Occipital lobe (tissue), 1 donor: ENCODE measurements at regions not wholly inside any gene's neighbourhood (a gene's known extent, or its start where the extent isn't known, plus 50 kb on each side); places are given as distances from the start of the nearest gene placed in this dataset.

Source experiments
- DNase-seq: peaks from one replicate; lab custom pipeline; 2025; lab: John Stamatoyannopoulos, UW

- no peak for DNase-seq
Observed at GRCh38 chr5:18032744-18033143, 398.5 kb downstream of the TAF11L14 start.

DNA sequence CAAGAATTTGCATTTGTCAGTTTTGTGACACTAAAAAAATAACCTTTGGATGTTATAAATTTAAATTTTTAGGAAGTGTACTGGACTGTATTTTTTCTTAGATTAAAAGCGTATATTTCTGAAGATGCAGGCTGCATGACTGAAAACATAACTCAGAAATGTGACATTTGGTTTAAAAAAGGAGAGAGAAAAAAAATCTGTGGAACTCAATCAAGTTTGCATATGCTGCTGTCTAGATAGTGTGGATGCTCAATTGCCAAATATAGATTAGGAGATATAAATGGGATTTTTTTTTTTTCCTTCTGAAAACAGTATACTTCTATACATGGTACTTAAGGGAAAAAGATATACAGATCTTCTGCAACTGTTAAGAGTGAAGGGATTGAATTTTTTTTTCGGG, 402.3 kb downstream of the TAF11L14 start:
- no peak for DNase-seq

GRCh38 chr5:18037718-18038117, 403.5 kb downstream of the TAF11L14 start:
- DNase-seq, result no peak

DNA sequence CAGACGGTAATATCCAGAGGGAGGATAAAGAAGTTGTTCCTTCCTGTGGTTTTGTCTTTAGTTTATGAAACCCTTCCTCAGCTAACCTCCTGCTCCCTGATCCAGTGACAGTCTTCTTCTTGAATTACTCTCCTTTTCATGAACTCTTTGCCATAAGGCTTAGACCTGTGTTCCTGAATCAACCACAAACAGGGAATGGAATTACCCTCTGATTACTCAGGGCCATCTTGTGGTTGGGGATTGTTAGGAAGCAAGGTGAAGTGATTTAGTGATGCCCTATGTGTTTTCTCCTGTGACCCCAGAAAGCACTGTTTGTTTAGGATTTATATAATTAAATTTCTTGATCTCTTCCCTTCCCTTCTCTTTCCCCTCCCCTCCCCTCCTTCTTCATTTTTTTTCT, 409.1 kb downstream of the TAF11L14 start:
- DNase-seq, result no peak

DNA sequence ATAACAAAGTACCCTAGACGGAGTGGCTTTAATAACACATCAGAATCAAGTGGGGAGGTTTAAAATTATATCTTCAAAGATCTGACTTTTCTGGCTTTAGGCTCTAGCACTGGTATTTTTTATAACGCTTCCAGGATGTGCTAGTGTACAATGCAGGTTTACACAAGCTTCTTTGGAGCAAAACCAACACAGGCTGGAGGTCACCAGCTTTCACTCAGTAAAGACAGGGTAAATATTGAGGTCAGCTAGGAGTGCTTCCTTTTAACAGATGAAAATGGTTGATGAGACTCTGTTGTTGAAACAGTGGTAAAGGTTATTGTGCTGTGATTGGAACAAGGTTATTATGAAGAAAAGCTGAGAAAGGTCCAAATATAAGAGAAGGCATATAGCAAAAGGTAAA, 414.2 kb downstream of the TAF11L14 start:
- DNase-seq, result no peak

DNA sequence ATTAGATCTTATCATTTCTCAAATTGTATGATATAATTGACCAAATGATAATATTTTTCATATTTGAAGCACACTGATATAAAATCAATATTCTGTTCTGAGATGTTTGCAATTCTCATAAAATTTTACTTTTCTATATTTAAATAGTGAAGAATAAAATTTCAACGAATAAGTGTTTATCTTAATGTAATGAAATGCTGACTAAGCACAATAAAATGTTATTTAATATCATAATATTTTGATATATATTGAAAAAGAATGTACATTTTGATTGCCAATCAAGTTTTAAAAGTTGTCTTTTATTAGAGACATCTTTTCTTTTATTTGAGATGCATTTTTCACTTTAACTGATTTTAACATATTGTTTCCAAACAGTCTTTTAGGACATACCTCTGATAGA, 416.1 kb downstream of the TAF11L14 start:
- DNase-seq, result no peak

DNA sequence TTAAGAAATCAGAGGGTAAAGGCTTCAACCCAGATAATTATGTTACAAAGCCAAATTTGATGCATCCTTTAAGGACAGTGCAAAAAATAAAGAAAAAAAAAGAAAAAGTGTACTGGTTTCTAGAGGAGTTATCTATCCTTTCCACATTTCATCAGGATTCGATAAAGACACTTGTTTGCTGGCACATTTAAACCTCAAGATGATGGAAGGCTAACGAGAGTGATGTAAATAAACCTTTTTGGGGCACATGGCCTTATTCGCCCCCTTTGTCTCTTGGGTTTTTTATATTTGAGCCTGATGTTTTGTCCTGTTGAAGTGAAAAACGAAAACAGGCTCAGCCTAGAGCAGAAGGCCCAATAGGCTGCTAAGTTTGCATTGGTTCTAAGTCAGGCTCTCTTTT, 416.5 kb downstream of the TAF11L14 start:
- no peak for DNase-seq

GRCh38 chr5:18051953-18052352, 417.7 kb downstream of the TAF11L14 start:
- DNase-seq, result no peak

DNA sequence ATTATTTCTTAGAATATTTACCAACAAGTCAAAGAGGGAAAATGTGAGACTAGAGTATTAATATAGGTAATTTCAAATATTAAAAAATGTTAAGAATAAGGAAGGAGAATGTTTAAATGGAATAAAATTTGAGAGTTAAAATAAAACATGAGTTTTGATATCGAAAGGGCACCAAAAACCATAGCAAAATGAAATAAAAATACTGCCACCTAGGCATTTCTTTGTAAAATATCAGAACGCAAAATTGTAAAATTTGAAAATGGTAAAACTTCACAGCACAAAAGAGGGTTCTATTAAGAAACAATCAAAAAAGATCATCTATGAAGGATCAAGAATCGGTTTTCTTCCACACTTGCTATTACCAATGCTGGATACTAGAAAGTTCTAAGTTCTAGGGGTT, 418.3 kb downstream of the TAF11L14 start:
- no peak for DNase-seq

DNA sequence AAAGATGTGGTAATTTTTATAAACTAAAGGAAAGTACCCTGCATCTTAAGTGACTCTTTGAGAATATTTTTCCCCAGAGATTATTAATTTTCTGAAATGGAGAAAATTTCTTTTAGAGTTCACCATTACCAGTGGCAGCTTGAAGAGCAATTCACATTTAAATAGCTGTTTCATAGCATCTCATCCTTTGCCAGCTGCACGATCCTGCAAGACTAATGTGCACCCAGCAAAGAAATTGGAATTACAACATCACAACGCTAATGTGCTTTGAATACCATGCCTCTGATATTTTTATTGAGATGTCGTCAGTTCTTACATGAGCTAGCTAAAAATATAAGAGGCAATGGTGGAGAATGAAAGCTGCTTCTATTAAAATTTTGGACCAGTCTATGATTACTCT, 423.5 kb downstream of the TAF11L14 start:
- no peak for DNase-seq

DNA sequence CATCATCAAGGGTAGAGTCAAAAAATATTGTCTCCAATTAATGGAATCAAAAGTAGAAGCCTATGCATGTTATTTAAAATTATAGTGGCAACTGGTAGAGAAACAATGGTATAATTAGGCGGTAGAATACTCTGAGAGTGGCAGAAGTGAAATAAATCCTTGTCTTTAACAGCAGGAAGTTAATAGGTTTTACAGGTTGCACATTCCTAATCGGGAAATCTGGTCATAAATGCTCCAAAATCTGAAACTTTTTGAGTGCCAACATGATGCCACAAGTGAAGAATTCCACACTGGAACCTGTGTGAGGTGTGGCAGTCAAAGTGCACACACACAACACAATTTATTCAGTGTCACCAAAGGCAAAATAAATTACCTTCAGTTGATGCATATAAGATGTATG, 433.4 kb downstream of the TAF11L14 start:
- no peak for DNase-seq

DNA sequence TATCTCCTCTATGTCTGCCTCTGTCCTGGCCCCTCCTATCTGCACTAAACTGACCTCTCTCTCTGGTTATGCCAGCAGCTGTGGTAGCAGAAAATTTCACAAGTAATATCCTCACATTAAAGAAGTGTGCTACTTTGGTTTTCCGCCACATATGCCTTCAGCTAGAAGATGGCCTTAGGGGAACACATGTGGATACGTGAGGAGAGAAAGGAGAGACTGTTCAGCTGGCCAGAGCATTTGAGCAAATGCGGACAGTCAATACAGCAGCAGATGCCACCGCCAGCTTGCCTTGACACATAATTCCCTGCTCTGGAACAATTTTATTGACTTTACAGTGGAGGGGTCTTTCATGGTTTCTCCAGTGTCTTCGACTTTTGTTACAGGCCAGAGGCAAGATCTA, 434.6 kb downstream of the TAF11L14 start:
- DNase-seq, result no peak

GRCh38 chr5:18069790-18070189, 435.5 kb downstream of the TAF11L14 start:
- DNase-seq, result no peak

GRCh38 chr5:18072600-18072999, 438.3 kb downstream of the TAF11L14 start:
- DNase-seq, result no peak

DNA sequence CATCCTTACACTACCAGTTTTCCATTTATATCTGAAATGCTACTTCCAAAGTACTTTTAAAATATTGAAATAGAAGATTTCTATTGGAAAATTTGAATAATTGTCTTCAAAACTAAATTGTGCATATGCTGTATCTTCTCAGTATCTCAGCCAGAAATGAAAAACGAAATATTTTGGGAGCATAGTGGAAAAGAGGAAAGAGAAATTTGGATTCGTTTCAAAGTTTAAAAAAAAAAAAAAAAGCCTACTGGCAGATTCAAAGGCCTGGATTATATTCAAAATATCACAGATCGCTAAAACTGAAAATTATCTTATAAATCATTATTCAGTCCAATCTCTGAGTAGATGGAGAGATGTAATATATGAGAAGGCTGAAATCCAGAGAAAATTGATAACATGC, 440.7 kb downstream of the TAF11L14 start:
- no peak for DNase-seq

GRCh38 chr5:18078157-18078556, 443.9 kb downstream of the TAF11L14 start:
- DNase-seq, result no peak

- DNase-seq, result no peak
Observed at GRCh38 chr5:18079831-18080230, 445.6 kb downstream of the TAF11L14 start.

GRCh38 chr5:18088020-18088579, 453.8 kb downstream of the TAF11L14 start:
- DNase-seq, result no peak

DNA sequence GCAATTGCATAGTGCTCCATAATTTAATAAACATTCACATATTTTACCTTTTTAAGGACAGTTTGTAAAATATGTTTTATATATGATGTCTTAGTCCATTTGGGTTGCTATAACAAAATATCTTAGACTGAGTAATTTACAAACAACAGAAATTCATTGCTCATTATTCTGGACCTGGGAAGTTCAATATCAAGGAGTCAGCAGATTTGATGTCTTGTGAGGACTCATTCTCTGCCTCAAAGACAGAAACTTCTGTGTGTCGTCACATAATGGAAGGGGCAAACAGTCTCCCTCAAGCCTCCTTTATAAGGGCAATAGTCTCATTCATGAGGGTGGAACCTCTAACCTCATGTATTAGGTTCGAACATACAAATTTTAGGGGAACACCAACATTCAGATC, 455.9 kb downstream of the TAF11L14 start:
- no peak for DNase-seq

DNA sequence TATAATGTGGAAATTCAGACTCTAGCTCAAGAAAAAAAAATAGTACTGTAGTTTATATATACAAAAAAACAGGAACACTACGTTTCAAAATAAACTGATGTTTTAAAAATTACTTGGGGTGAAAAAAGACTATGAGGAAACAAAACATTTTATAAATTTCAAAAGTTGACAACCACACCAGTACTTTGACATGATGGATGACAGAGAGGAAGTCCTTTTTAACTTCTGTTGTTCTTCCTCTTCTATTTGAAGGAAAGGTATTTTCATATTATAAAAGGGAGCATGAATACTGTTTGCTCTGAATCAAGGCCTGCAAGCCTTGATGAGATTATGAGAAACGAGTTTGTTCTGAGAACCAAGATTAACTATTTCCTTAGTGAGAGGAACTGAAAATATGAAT, 456.9 kb downstream of the TAF11L14 start:
- no peak for DNase-seq

DNA sequence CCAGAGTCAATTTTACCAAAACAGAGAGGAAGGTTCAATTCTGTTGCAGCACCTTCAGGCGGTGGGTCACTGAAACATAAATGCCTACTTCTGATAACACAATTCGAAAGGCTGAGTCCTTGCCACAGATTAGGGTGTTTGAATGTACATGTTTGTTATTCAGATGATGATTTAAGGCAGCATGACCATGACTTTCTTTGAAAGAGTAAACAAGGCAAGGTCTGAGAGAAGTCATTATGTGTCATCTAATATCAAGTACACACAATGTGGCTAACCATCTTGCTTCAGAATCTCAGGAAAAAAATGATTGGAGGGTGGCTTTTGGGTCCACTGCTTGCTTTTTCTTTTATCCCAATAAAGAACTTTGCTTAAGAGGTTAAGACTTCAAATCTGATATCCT, 457.5 kb downstream of the TAF11L14 start:
- no peak for DNase-seq

- no peak for DNase-seq
Observed at GRCh38 chr5:18095061-18095460, 460.8 kb downstream of the TAF11L14 start.

DNA sequence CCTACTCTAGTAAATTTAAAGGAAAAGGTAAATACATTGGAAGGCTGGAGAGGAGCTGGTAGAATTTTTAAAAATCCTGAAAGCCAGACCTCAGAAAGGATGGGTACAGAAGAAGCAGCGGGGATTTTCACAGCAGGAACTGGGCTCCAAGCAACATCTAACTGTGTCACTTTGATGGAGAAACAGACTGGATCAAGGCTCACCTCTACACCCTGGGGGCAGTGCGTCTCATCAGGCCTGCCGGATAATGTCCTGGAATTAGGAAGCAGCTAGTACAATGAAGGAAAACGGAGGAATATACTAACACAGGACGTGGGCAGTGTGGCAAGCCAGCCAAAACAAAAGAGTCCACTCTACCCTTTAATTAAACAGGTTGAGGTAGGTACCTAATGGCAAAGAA, 463.6 kb downstream of the TAF11L14 start:
- DNase-seq, result no peak

DNA sequence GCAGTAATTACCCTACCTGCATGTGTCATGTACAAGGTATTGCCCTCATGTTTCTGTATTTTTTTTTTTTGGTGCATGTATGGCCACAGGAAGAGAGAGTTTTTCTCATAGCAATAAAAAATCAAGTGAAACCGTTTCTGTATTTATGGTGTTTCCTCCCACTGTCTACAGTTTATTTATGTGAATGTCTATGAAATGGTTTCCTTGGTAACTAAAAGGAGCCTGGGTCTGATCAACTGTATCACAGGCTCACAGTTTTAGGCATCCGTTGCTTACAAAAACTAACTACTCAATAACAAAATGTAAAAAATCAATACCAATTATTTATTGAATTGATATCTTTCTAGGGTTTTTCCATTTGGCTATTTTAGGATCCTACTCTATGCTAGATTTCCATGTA, 464.4 kb downstream of the TAF11L14 start:
- no peak for DNase-seq
